ENCODE measurements at regions not wholly inside any gene's neighbourhood (a gene's known extent, or its start where the extent isn't known, plus 50 kb on each side); places are given as distances from the start of the nearest gene placed in this dataset.

GRCh38 chr2:71990122-71990521 is 157.5 kb downstream of the CYP26B1 start:
- TF ChIP-seq CTCF (IDR thresholded peaks at IDR 0.05): no peak
- TF ChIP-seq POLR2A (IDR thresholded peaks at IDR 0.05): no peak
- Histone ChIP-seq H3K4me3 (no peak overlapping the region), H3K36me3 (no peaks in the 10 kb centered on the region), H3K27me3 (no peaks in the 10 kb centered on the region), H3K4me1 (no peaks in the 10 kb centered on the region), H3K9me3 (no peaks in the 10 kb centered on the region), H3K27ac (no peak overlapping the region)
- DNase-seq: no peak

- Histone ChIP-seq H3K4me1 (no peaks in the 10 kb centered on the region), H3K27me3 (no peaks in the 10 kb centered on the region), H3K27ac (no peak overlapping the region), H3K36me3 (no peaks in the 10 kb centered on the region), H3K9me3 (no peaks in the 10 kb centered on the region), H3K4me3 (no peak overlapping the region)
- no peak for DNase-seq
- TF ChIP-seq POLR2A (IDR thresholded peaks at IDR 0.05): no peak
- TF ChIP-seq CTCF (IDR thresholded peaks at IDR 0.05): no peak
Observed at GRCh38 chr2:71989671-71990070, 158.0 kb downstream of the CYP26B1 start.

GRCh38 chr2:71988170-71988569 is 159.5 kb downstream of the CYP26B1 start:
- H3K27me3 ChIP-seq: no peaks in the 10 kb centered on the region
- TF ChIP-seq CTCF (IDR thresholded peaks at IDR 0.05) (no peak), POLR2A (IDR thresholded peaks at IDR 0.05) (no peak)

GRCh38 chr2:71976685-71977084 is 171.0 kb downstream of the CYP26B1 start:
- no peaks in the 10 kb centered on the region for H3K36me3 ChIP-seq
- H3K27ac ChIP-seq: no peak overlapping the region
- no peak for TF ChIP-seq CTCF (IDR thresholded peaks at IDR 0.05)
- no peak for TF ChIP-seq POLR2A (IDR thresholded peaks at IDR 0.05)
- H3K4me1 ChIP-seq: no peaks in the 10 kb centered on the region
- DNase-seq: no peak
- H3K4me3 ChIP-seq: no peak overlapping the region
- no peaks in the 10 kb centered on the region for H3K27me3 ChIP-seq
- no peaks in the 10 kb centered on the region for H3K9me3 ChIP-seq

More at GRCh38 chr2:71988170-71988569, 159.5 kb downstream of the CYP26B1 start:
- Histone ChIP-seq H3K9me3 (no peaks in the 10 kb centered on the region), H3K4me1 (no peaks in the 10 kb centered on the region), H3K4me3 (no peak overlapping the region), H3K36me3 (no peaks in the 10 kb centered on the region), H3K27ac (no peak overlapping the region)
- no peak for DNase-seq

- no peaks in the 10 kb centered on the region for H3K36me3 ChIP-seq
- H3K4me3 ChIP-seq: no peak overlapping the region
- DNase-seq: no peak
- H3K27me3 ChIP-seq: no peaks in the 10 kb centered on the region
- no peak overlapping the region for H3K27ac ChIP-seq
- H3K4me1 ChIP-seq: no peaks in the 10 kb centered on the region
- TF ChIP-seq POLR2A (IDR thresholded peaks at IDR 0.05): no peak
- no peak for TF ChIP-seq CTCF (IDR thresholded peaks at IDR 0.05)
- H3K9me3 ChIP-seq: no peaks in the 10 kb centered on the region
Observed at GRCh38 chr2:71974846-71975245, 172.8 kb downstream of the CYP26B1 start.

- TF ChIP-seq CTCF (IDR thresholded peaks at IDR 0.05) (no peak), POLR2A (IDR thresholded peaks at IDR 0.05) (no peak)
- no peaks in the 10 kb centered on the region for H3K9me3 ChIP-seq
- no peak overlapping the region for H3K4me3 ChIP-seq
- no peak for DNase-seq
- H3K4me1 ChIP-seq: no peaks in the 10 kb centered on the region
- no peak overlapping the region for H3K27ac ChIP-seq
- no peaks in the 10 kb centered on the region for H3K36me3 ChIP-seq
- H3K27me3 ChIP-seq: no peaks in the 10 kb centered on the region
Observed at GRCh38 chr2:71971493-71971892, 176.2 kb downstream of the CYP26B1 start.

Measured in Peyer's patch (tissue), 4 donors.